Mesendoderm (in vitro differentiated cells): ENCODE measurements at regions not wholly inside any gene's neighbourhood (a gene's known extent, or its start where the extent isn't known, plus 50 kb on each side); places are given as distances from the start of the nearest gene placed in this dataset.

Source experiments
- DNase-seq: peaks from one replicate; pipeline ENCODE4 v3.0.0; 2013
- H2AK5ac ChIP-seq: 2 replicates; pipeline ENCODE4 v1.6.1; 2013; ENCODE audit warnings: low read length, inconsistent platforms
- H2BK120ac ChIP-seq: 2 replicates; pipeline ENCODE4 v1.6.1; 2013; ENCODE audit warnings: low read depth, mild to moderate bottlenecking, low read length, moderate library complexity, mixed read lengths
- H2BK15ac ChIP-seq: replicated peaks from 2 replicates; pipeline ENCODE4 v1.6.1; 2013; ENCODE audit warnings: low read depth, mild to moderate bottlenecking, moderate library complexity
- H2BK5ac ChIP-seq: 2 replicates; pipeline ENCODE4 v1.6.1; 2013; ENCODE audit warnings: low read length, inconsistent platforms
- H3K18ac ChIP-seq: 2 replicates; pipeline ENCODE4 v1.6.1; 2013; ENCODE audit warnings: mild to moderate bottlenecking, low read length, mixed read lengths
- H3K23ac ChIP-seq: one replicate; pipeline ENCODE4 v1.6.1; 2013; ENCODE audit warnings: low read length
- H3K27ac ChIP-seq: 2 replicates; pipeline ENCODE4 v1.5.1; 2013; ENCODE audit warnings: low read depth, mild to moderate bottlenecking, inconsistent platforms, low read length, moderate library complexity
- H3K27me3 ChIP-seq: 2 replicates; pipeline ENCODE4 v1.6.1; 2013; ENCODE audit warnings: low read length, control low read depth, mild to moderate bottlenecking, inconsistent platforms; ENCODE audit not compliant: insufficient read depth, poor library complexity
- H3K36me3 ChIP-seq: 2 replicates; pipeline ENCODE4 v1.6.1; 2013; ENCODE audit warnings: low read length, inconsistent platforms; ENCODE audit not compliant: control insufficient read depth, insufficient read depth
- H3K4ac ChIP-seq: one replicate; pipeline ENCODE4 v1.6.1; 2013; ENCODE audit warnings: low read depth, mild to moderate bottlenecking, low read length, moderate library complexity
- H3K4me1 ChIP-seq: 2 replicates; pipeline ENCODE4 v1.6.1; 2013; ENCODE audit warnings: low read depth, low read length, inconsistent platforms; ENCODE audit not compliant: control insufficient read depth
- H3K4me2 ChIP-seq: 2 replicates; pipeline ENCODE4 v1.6.1; 2013; ENCODE audit warnings: low read length
- H3K4me3 ChIP-seq: 2 replicates; pipeline ENCODE4 v1.5.1; 2013; ENCODE audit warnings: mild to moderate bottlenecking, low read length
- H3K56ac ChIP-seq: one replicate; pipeline ENCODE4 v1.6.1; 2013; ENCODE audit warnings: low read length
- H3K79me1 ChIP-seq: 2 replicates; pipeline ENCODE4 v1.6.1; 2013; ENCODE audit warnings: low read length, inconsistent platforms
- H3K79me2 ChIP-seq: 2 replicates; pipeline ENCODE4 v1.6.1; 2013; ENCODE audit warnings: mild to moderate bottlenecking, low read length; ENCODE audit not compliant: control insufficient read depth, insufficient read depth
- H3K9ac ChIP-seq: 2 replicates; pipeline ENCODE4 v1.6.1; 2013; ENCODE audit warnings: low read length, inconsistent platforms
- H4K5ac ChIP-seq: one replicate; pipeline ENCODE4 v1.6.1; 2013; ENCODE audit warnings: low read length
- H4K8ac ChIP-seq: one replicate; pipeline ENCODE4 v1.6.1; 2013; ENCODE audit warnings: low read depth, mild to moderate bottlenecking, control low read depth, low read length, moderate library complexity
- WGBS: extraction: QIAGEN DNeasy Blood & Tissue Kit; methylation state at CpG from one replicate; pipeline ENCODE4 v1.1.7; 2013; ENCODE audit warnings: low lambda C conversion rate, missing lambda C conversion rate; ENCODE audit not compliant: insufficient coverage; ENCODE audit errors: extremely low coverage; 5-methylcytosine and 5-hydroxymethylcytosine counted together

- H3K18ac ChIP-seq = no peak overlapping the region
- H3K27ac ChIP-seq = no peak overlapping the region
- no peak overlapping the region for H4K5ac ChIP-seq
- H3K4me3 ChIP-seq = no peak overlapping the region
- no peaks in the 10 kb centered on the region for H3K79me1 ChIP-seq
- no peak overlapping the region for H3K23ac ChIP-seq
- no peaks in the 10 kb centered on the region for H3K27me3 ChIP-seq
- H2BK15ac ChIP-seq = no peak overlapping the region
- H2BK5ac ChIP-seq = no peak overlapping the region
- no CpG with 5 or more reads among the region's 28 CpGs for WGBS
- no peaks in the 10 kb centered on the region for H3K79me2 ChIP-seq
- no peak overlapping the region for H3K4me2 ChIP-seq
- no peak overlapping the region for H3K56ac ChIP-seq
- H2AK5ac ChIP-seq = no peak overlapping the region
- no peak overlapping the region for H4K8ac ChIP-seq
- H3K36me3 ChIP-seq = no peaks in the 10 kb centered on the region
- H3K9ac ChIP-seq = no peak overlapping the region
- no peaks in the 10 kb centered on the region for H3K4me1 ChIP-seq
- DNase-seq = no peak
- H2BK120ac ChIP-seq = no peak overlapping the region
- H3K4ac ChIP-seq = no peak overlapping the region
Measured at GRCh38 chr4:3645711-3646679, 113.8 kb upstream of the LRPAP1 start.

GRCh38 chr4:3644849-3645627 lies 112.8 kb upstream of the LRPAP1 start:
- Histone ChIP-seq H3K4ac (no peak overlapping the region), H3K4me3 (no peak overlapping the region), H2BK15ac (no peak overlapping the region), H3K4me2 (no peak overlapping the region), H3K79me2 (no peaks in the 10 kb centered on the region), H2BK120ac (no peak overlapping the region), H3K23ac (no peak overlapping the region), H4K5ac (no peak overlapping the region), H3K18ac (no peak overlapping the region), H3K4me1 (no peaks in the 10 kb centered on the region), H3K36me3 (no peaks in the 10 kb centered on the region), H3K56ac (no peak overlapping the region), H2BK5ac (no peak overlapping the region), H3K27ac (no peak overlapping the region), H3K79me1 (no peaks in the 10 kb centered on the region), H2AK5ac (no peak overlapping the region), H3K9ac (no peak overlapping the region), H3K27me3 (no peaks in the 10 kb centered on the region), H4K8ac (no peak overlapping the region)
- 100% methylated on average over 2 of the region's 33 CpGs for whole genome bisulfite sequencing
- no peak for DNase-seq

GRCh38 chr4:3643518-3644433 lies 111.6 kb upstream of the LRPAP1 start:
- H3K27me3 ChIP-seq = no peaks in the 10 kb centered on the region
- no peak overlapping the region for H4K8ac ChIP-seq
- no peak overlapping the region for H3K18ac ChIP-seq
- H3K9ac ChIP-seq = no peak overlapping the region
- H2AK5ac ChIP-seq = no peak overlapping the region
- no peak overlapping the region for H3K23ac ChIP-seq
- no peak overlapping the region for H2BK15ac ChIP-seq
- H2BK120ac ChIP-seq = no peak overlapping the region
- WGBS = no CpG with 5 or more reads among the region's 26 CpGs
- no peaks in the 10 kb centered on the region for H3K79me1 ChIP-seq
- H3K4ac ChIP-seq = no peak overlapping the region
- no peak overlapping the region for H3K56ac ChIP-seq
- no peaks in the 10 kb centered on the region for H3K4me1 ChIP-seq
- no peaks in the 10 kb centered on the region for H3K36me3 ChIP-seq
- no peak for DNase-seq
- H3K79me2 ChIP-seq = no peaks in the 10 kb centered on the region
- no peak overlapping the region for H4K5ac ChIP-seq
- H3K4me2 ChIP-seq = no peak overlapping the region
- H3K27ac ChIP-seq = no peak overlapping the region
- H3K4me3 ChIP-seq = no peak overlapping the region
- H2BK5ac ChIP-seq = no peak overlapping the region

- Histone ChIP-seq H3K27me3 (no peaks in the 10 kb centered on the region), H4K8ac (no peak overlapping the region), H3K9ac (no peak overlapping the region), H3K27ac (no peak overlapping the region), H3K4me1 (no peaks in the 10 kb centered on the region), H3K4me3 (no peak overlapping the region), H3K23ac (no peak overlapping the region), H3K56ac (no peak overlapping the region), H2BK15ac (no peak overlapping the region), H2BK5ac (no peak overlapping the region), H2BK120ac (no peak overlapping the region), H3K18ac (no peak overlapping the region), H3K36me3 (no peaks in the 10 kb centered on the region), H3K79me2 (no peaks in the 10 kb centered on the region), H3K4me2 (no peak overlapping the region), H4K5ac (no peak overlapping the region), H3K79me1 (no peaks in the 10 kb centered on the region), H2AK5ac (no peak overlapping the region), H3K4ac (no peak overlapping the region)
- DNase-seq = no peak
- no CpG with 5 or more reads among the region's 13 CpGs for WGBS
Measured at GRCh38 chr4:3642806-3643517, 110.7 kb upstream of the LRPAP1 start.

- Histone ChIP-seq H3K4me3 (no peak overlapping the region), H2BK15ac (no peak overlapping the region), H3K27ac (no peak overlapping the region), H3K4ac (no peak overlapping the region), H2BK5ac (no peak overlapping the region), H2AK5ac (no peak overlapping the region), H3K79me2 (no peaks in the 10 kb centered on the region), H3K56ac (no peak overlapping the region), H3K23ac (no peak overlapping the region), H2BK120ac (no peak overlapping the region), H4K5ac (no peak overlapping the region), H4K8ac (no peak overlapping the region), H3K18ac (no peak overlapping the region), H3K79me1 (no peaks in the 10 kb centered on the region), H3K27me3 (no peaks in the 10 kb centered on the region), H3K36me3 (no peaks in the 10 kb centered on the region), H3K4me1 (no peaks in the 10 kb centered on the region), H3K9ac (no peak overlapping the region), H3K4me2 (no peak overlapping the region)
- DNase-seq = no peak
- no CpG with 5 or more reads among the region's 66 CpGs for WGBS
Measured at GRCh38 chr4:3642056-3642630, 109.9 kb upstream of the LRPAP1 start.
